HG03159 (cell line): ENCODE measurements at regions not wholly inside any gene's neighbourhood (a gene's known extent, or its start where the extent isn't known, plus 50 kb on each side); places are given as distances from the start of the nearest gene placed in this dataset.

Experiments used
- ATAC-seq: cut with Tn5 transposase; IDR thresholded peaks from one replicate; pipeline ENCODE4 v1.9.1; 2021; ENCODE audit warnings: mild to moderate bottlenecking, moderate library complexity; ENCODE audit not compliant: unreplicated experiment

- no peak for ATAC-seq
Observed at GRCh38 chr10:90447831-90448230, 410.0 kb downstream of the HTR7 start.

DNA sequence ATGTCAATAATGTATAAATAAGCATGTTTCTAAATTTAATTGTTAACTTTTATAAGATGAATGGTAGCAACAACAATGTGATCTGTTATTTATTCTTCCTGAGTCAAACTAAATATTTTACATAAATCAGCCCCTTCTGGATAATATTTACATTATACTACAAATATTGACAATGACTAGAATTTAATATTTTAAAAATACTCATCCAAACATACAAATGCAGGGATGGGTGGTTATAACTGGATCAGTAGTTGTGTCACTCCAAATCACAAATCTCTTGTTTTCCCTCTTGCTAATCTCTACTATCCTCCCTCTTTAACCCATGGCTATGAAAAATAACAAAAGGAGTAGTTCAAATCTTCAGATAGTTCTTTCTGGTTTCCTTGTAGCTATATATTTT lies 407.0 kb downstream of the HTR7 start:
- no peak for ATAC-seq

DNA sequence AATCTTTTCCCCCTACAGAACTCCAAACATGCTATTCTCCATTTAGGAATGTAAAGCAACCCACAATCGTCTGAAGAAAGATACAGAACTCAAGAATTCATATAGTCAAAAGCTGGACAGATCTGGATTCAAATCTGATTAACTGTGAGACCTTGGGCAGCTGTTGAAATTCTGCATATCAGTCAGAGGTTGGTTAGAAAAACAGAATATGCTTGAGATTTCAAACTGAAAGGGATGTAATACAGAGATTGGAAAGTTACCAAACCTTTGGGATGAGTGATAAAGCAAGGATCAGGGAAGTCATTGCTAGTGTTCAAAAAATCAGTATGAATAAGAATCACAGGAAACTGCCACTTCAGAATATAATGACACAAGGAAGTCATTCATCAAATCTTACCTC lies 406.6 kb downstream of the HTR7 start:
- no peak for ATAC-seq

DNA sequence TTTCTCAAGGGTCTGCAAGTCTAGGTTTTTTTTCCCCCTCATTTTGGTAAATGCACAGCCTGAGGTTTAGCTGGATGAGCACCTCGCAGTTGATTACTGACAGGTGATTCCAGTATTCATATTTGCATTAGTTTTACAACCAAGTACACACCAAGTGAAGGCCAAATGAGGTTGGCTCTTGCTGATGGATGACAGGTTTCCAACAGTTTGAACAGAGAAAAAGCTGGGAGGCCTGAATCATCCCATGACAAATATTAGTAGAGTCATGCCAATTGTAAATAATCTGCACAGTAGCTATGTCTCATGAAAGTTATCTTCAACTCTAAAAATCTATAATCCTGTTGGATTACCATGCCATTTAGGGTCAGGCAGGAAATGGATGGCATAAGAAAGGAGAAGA lies 399.8 kb downstream of the HTR7 start:
- no peak for ATAC-seq

- ATAC-seq, result no peak
Observed at GRCh38 chr10:90458571-90458970, 399.3 kb downstream of the HTR7 start.

- no peak for ATAC-seq
Observed at GRCh38 chr10:90461437-90462155, 396.2 kb downstream of the HTR7 start.

GRCh38 chr10:90462749-90463470 lies 394.9 kb downstream of the HTR7 start:
- no peak for ATAC-seq

GRCh38 chr10:90464329-90464728 lies 393.5 kb downstream of the HTR7 start:
- no peak for ATAC-seq

GRCh38 chr10:90470966-90471365 lies 386.9 kb downstream of the HTR7 start:
- no peak for ATAC-seq

- ATAC-seq, result no peak
Observed at GRCh38 chr10:90480466-90480865, 377.4 kb downstream of the HTR7 start.

DNA sequence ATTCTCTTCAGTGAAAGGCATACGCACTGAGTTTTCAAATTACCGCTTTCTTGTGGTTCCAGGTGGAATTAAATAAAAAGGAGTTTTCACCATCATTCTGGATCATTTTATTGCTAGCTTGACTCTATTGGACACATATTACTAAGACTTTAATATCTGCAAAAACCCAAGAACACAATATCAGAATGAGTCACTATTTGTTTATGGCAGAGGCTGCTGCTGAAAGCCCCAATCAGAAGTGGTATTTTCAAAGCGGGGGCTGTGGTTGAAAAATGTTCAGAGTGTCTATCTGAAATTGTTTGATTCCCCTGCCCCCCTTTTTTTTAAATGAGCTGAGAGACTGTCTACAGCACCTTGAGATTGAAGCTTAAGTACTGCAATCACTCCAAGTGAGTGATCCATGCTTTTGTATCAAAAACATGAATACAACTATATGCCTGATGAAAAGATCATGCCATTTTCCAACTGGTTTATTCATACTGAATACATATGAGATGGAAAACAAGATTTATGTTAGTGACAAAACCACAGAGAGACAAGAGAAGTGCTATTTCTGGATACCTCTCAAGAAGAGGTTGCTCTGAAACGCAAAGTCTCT lies 376.4 kb downstream of the HTR7 start:
- ATAC-seq, result no peak

DNA sequence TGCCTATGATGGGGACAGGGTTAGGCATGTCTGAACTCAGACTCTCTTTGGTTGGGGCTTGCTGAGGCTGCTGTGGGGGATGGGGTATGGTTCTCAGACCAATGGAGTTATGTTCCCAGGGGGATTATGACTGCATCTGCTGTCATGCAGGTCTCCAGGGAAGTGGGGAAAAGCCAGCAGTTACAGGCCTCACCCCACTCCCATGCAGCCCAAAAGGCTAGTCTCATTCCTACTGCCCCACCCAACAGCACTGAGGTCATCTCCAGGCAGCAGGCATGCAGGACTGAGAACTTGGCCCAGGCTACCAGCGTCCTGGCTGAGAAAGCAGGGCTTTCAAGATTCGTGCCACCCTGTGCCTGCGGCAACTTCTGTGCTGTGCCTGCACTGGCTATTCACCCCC lies 373.3 kb downstream of the HTR7 start:
- ATAC-seq, result no peak

GRCh38 chr10:90494183-90494582 lies 363.7 kb downstream of the HTR7 start:
- no peak for ATAC-seq

- ATAC-seq, result no peak
Observed at GRCh38 chr10:90504172-90504571, 353.7 kb downstream of the HTR7 start.

GRCh38 chr10:90526721-90527120 lies 331.1 kb downstream of the HTR7 start:
- ATAC-seq, result no peak

DNA sequence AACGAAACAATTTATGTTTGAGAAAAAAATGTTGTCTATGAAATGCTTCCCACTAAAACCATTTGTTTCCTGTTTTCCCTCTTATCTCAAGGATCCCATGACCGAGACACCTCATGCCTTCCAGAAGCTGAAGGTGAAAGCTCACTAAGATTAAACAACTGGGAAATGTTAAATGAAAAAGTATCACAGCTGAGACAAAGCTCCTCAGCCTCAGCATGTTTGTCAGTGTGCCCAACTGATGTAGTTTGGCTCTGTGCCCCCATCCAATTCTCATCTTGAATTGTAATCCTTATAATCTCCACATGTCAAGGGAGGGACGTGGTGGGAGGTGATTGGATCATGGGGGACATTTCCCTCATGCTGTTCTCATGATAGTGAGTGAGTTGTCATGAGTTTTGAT lies 327.3 kb downstream of the HTR7 start:
- no peak for ATAC-seq

DNA sequence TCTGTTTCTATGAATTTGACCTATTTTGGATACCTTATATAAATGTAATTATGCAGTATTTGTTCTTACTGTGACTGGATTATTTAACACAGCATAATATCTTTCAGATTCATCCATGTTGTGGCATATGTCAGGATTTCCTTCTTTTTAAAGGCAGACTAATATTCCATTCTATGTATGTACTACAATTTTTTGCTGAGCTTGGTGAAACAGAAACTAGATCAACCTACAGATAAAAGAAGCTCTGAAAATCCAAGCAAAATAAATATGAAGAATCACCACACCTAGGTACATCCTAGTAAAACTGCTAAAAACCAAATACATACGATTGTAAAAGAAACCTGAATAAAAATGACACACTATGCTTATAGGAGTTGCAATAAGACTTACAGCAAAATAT lies 300.5 kb downstream of the HTR7 start:
- ATAC-seq, result no peak

GRCh38 chr10:90560331-90560730 lies 297.5 kb downstream of the HTR7 start:
- no peak for ATAC-seq

- ATAC-seq, result no peak
Observed at GRCh38 chr10:90561666-90562065, 296.2 kb downstream of the HTR7 start.

GRCh38 chr10:90571481-90572258 lies 286.2 kb downstream of the HTR7 start:
- no peak for ATAC-seq

DNA sequence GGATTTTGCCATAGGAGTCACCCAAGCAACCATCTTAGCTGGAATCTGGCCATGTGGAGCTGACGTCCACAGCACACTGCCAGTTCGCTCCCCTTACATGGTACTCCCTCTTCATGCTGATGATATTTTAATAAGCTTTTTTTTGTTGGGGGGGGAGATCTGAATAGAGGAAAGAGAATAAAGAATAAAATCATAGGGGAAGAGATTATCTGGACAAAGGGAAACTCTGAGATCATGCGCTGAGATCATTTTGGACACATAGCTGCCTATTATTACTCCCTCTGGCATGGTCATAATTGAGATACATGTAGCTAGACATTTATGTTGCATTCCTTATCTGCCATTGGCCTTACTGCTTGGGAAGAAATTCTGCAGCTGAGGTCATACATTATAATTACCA lies 282.7 kb downstream of the HTR7 start:
- ATAC-seq, result no peak
